Vagina (tissue), 2 donors: ENCODE measurements at regions not wholly inside any gene's neighbourhood (a gene's known extent, or its start where the extent isn't known, plus 50 kb on each side); places are given as distances from the start of the nearest gene placed in this dataset.

Source experiments
- DNase-seq, 2 donors: peaks; one replicate each; pipeline ENCODE4 v3.0.0-alpha.2; 2017; ENCODE audit errors: extremely low spot score in 2 of 2
- H3K27ac ChIP-seq: fragments of 200-600 bp; sonication (generic); one replicate; pipeline ENCODE4 v1.5.1; 2019
- H3K27me3 ChIP-seq: fragments of 200-600 bp; sonication (generic); one replicate; pipeline ENCODE4 v1.5.1; 2019
- H3K36me3 ChIP-seq, 2 donors: fragments of 200-600 bp; sonication (generic); one replicate each; pipeline ENCODE4 v1.5.1; 2017 to 2019
- H3K4me1 ChIP-seq: fragments of 200-600 bp; sonication (generic); one replicate; pipeline ENCODE4 v1.5.1; 2019
- H3K4me3 ChIP-seq, 2 donors: fragments of 200-600 bp; sonication (generic); 1 replicate in 1 of 2; 2 replicates in 1 of 2; pipeline ENCODE4 v1.5.1; 2016 to 2019
- H3K9me3 ChIP-seq: fragments of 200-600 bp; sonication (generic); one replicate; pipeline ENCODE4 v1.5.1; 2019
- CTCF ChIP-seq, 3 experiments: fragments of 450-650 bp in 2 of 3; fragments of 200-600 bp in 1 of 3; sonication (generic) in 1 of 3; IDR thresholded peaks; one replicate each; pipeline ENCODE4 v1.5.1; 2017 to 2019; ENCODE audit warnings: antibody characterized with exemption in 3 of 3, mild to moderate bottlenecking in 2 of 3, moderate library complexity in 2 of 3
- POLR2A ChIP-seq, 2 donors: fragments of 450-650 bp; IDR thresholded peaks; one replicate each; pipeline ENCODE4 v1.6.1; 2017; ENCODE audit warnings: antibody characterized with exemption in 2 of 2, mild to moderate bottlenecking in 2 of 2, moderate library complexity in 2 of 2
- POLR2AphosphoS5 ChIP-seq, 2 donors: sonication (generic); formaldehyde crosslinking; IDR thresholded peaks; one replicate each; pipeline ENCODE4 v1.9.0; 2017; ENCODE audit warnings: antibody characterized with exemption in 2 of 2, mild to moderate bottlenecking in 2 of 2, low read depth in 1 of 2; ENCODE audit not compliant: insufficient read depth in 1 of 2
- intact Hi-C: fragments of 100-400 bp; cut with DNase I; formaldehyde crosslinking; loops from one replicate; pipeline ENCODE4 v1.15.1; 2023

- intact Hi-C loops, result no loop called here
- no peak for TF ChIP-seq POLR2A (IDR thresholded peaks at IDR 0.05)
- no peak for TF ChIP-seq POLR2AphosphoS5 (IDR thresholded peaks at IDR 0.05; ENCODE audit: insufficient read depth in 1 of 2, low read depth in 1 of 2)
- no peak for TF ChIP-seq CTCF (IDR thresholded peaks at IDR 0.05)
- H3K9me3 ChIP-seq, result peaks cover 4% of the 10 kb centered on the region
- no peak overlapping the region for H3K4me3 ChIP-seq
- no peak overlapping the region for H3K27ac ChIP-seq
- H3K27me3 ChIP-seq, result no peaks in the 10 kb centered on the region
- DNase-seq, result peak in 1 of 2 donors; percentile 81
- H3K4me1 ChIP-seq, result peaks cover 13% of the 10 kb centered on the region
- H3K36me3 ChIP-seq, result no peaks in the 10 kb centered on the region
Measured at GRCh38 chr6:167577891-167578361, 248.8 kb upstream of the AFDN start.

GRCh38 chr6:167578371-167578901 lies 248.3 kb upstream of the AFDN start:
- H3K4me3 ChIP-seq, result no peak overlapping the region
- DNase-seq, result peak in 1 of 2 donors; percentile 75
- H3K36me3 ChIP-seq, result no peaks in the 10 kb centered on the region
- TF ChIP-seq CTCF (IDR thresholded peaks at IDR 0.05), result no peak
- TF ChIP-seq POLR2AphosphoS5 (IDR thresholded peaks at IDR 0.05; ENCODE audit: insufficient read depth in 1 of 2, low read depth in 1 of 2), result no peak
- TF ChIP-seq POLR2A (IDR thresholded peaks at IDR 0.05), result no peak
- H3K9me3 ChIP-seq, result peaks cover 7% of the 10 kb centered on the region
- no peaks in the 10 kb centered on the region for H3K27me3 ChIP-seq
- H3K4me1 ChIP-seq, result peaks cover 13% of the 10 kb centered on the region
- no peak overlapping the region for H3K27ac ChIP-seq
- intact Hi-C loops, result no loop called here

- peak in 1 of 2 donors; percentile 40 for DNase-seq
- H3K4me3 ChIP-seq, result no peak overlapping the region
Measured at GRCh38 chr6:167579806-167580618, 246.7 kb upstream of the AFDN start.

GRCh38 chr6:167580619-167580911 lies 246.1 kb upstream of the AFDN start:
- DNase-seq, result peak in 1 of 2 donors; percentile 8
- Histone ChIP-seq H3K9me3 (peaks cover 9% of the 10 kb centered on the region), H3K4me1 (peaks cover 1% of the 10 kb centered on the region), H3K27me3 (no peaks in the 10 kb centered on the region), H3K4me3 (no peak overlapping the region), H3K36me3 (no peaks in the 10 kb centered on the region), H3K27ac (no peak overlapping the region)
- intact Hi-C loops, result no loop called here
- TF ChIP-seq POLR2AphosphoS5 (IDR thresholded peaks at IDR 0.05; ENCODE audit: insufficient read depth in 1 of 2, low read depth in 1 of 2), result no peak
- no peak for TF ChIP-seq POLR2A (IDR thresholded peaks at IDR 0.05)
- no peak for TF ChIP-seq CTCF (IDR thresholded peaks at IDR 0.05)

More at GRCh38 chr6:167579806-167580618, 246.7 kb upstream of the AFDN start:
- peaks cover 7% of the 10 kb centered on the region for H3K4me1 ChIP-seq
- peaks cover 9% of the 10 kb centered on the region for H3K9me3 ChIP-seq
- no peak for TF ChIP-seq POLR2A (IDR thresholded peaks at IDR 0.05)
- no peak for TF ChIP-seq CTCF (IDR thresholded peaks at IDR 0.05)
- no peak for TF ChIP-seq POLR2AphosphoS5 (IDR thresholded peaks at IDR 0.05; ENCODE audit: insufficient read depth in 1 of 2, low read depth in 1 of 2)
- intact Hi-C loops, result no loop called here
- H3K27me3 ChIP-seq, result no peaks in the 10 kb centered on the region
- H3K27ac ChIP-seq, result no peak overlapping the region
- H3K36me3 ChIP-seq, result no peaks in the 10 kb centered on the region

GRCh38 chr6:167581637-167582036 lies 245.1 kb upstream of the AFDN start:
- Histone ChIP-seq H3K9me3 (peaks cover 9% of the 10 kb centered on the region), H3K4me3 (no peak overlapping the region), H3K36me3 (no peaks in the 10 kb centered on the region), H3K27me3 (no peaks in the 10 kb centered on the region), H3K27ac (no peak overlapping the region), H3K4me1 (no peaks in the 10 kb centered on the region)
- TF ChIP-seq POLR2AphosphoS5 (IDR thresholded peaks at IDR 0.05; ENCODE audit: insufficient read depth in 1 of 2, low read depth in 1 of 2), result no peak
- TF ChIP-seq POLR2A (IDR thresholded peaks at IDR 0.05), result no peak
- TF ChIP-seq CTCF (IDR thresholded peaks at IDR 0.05), result no peak
- DNase-seq, result peak; percentile 52 to 67
- intact Hi-C loops, result no loop called here
